Kidney (tissue), 13 donors: ENCODE measurements at regions not wholly inside any gene's neighbourhood (a gene's known extent, or its start where the extent isn't known, plus 50 kb on each side); places are given as distances from the start of the nearest gene placed in this dataset.

Experiments
- DNase-seq, 5 donors: peaks; one replicate each; pipeline ENCODE4 v3.0.0-alpha.2; 2013 to 2020
- FAIRE-seq: peaks from 2 replicates; lab custom pipeline; 2012; peaks lifted over from hg19 to GRCh38; lab: Jason Lieb, UNC
- H3K27ac ChIP-seq, 2 donors: one replicate each; pipeline ENCODE4 v1.7.0; 2013; ENCODE audit warnings: low read depth in 2 of 2, low read length in 2 of 2, inconsistent platforms in 1 of 2
- H3K27me3 ChIP-seq: one replicate; pipeline ENCODE4 v1.7.1; 2013; ENCODE audit warnings: low read length, inconsistent platforms; ENCODE audit not compliant: control insufficient read depth, insufficient read depth
- H3K36me3 ChIP-seq, 3 donors: one replicate each; pipeline versions ENCODE4 v1.7.0 to v1.7.1; 2013; ENCODE audit warnings: low read length in 3 of 3, control low read depth in 1 of 3, inconsistent platforms in 1 of 3; ENCODE audit not compliant: insufficient read depth in 3 of 3, control insufficient read depth in 2 of 3
- H3K4me1 ChIP-seq, 3 donors: one replicate each; pipeline versions ENCODE4 v1.7.0 to v1.7.1; 2013; ENCODE audit warnings: low read length in 3 of 3, inconsistent platforms in 1 of 3, low read depth in 1 of 3; ENCODE audit not compliant: control insufficient read depth in 2 of 3, insufficient read depth in 2 of 3
- H3K4me3 ChIP-seq, 3 donors: one replicate each; pipeline versions ENCODE4 v1.7.0 to v1.8.1; 2013; ENCODE audit warnings: low read length in 3 of 3, control low read depth in 1 of 3, inconsistent platforms in 1 of 3
- H3K9ac ChIP-seq, 3 donors: one replicate each; pipeline versions ENCODE4 v1.7.0 to v1.7.1; 2013; ENCODE audit warnings: low read length in 3 of 3, control low read depth in 1 of 3, inconsistent platforms in 1 of 3
- H3K9me3 ChIP-seq, 3 donors: one replicate each; pipeline versions ENCODE4 v1.7.0 to v1.7.1; 2013; ENCODE audit warnings: low read length in 3 of 3, control low read depth in 1 of 3, inconsistent platforms in 1 of 3; ENCODE audit not compliant: control insufficient read depth in 2 of 3, insufficient read depth in 1 of 3
- CTCF ChIP-seq: IDR thresholded peaks from 3 replicates; pipeline ENCODE4 v1.5.1; 2012; ENCODE audit warnings: mild to moderate bottlenecking, moderate library complexity, borderline replicate concordance; ENCODE audit not compliant: insufficient read depth; ENCODE audit errors: extremely low read depth
- intact Hi-C: fragments of 100-400 bp; cut with DNase I; formaldehyde crosslinking; loops from one replicate; pipeline ENCODE4 v1.11.1; 2022
- donor health status: control.
- donor health status: control.
- donor health status: control.
- donor health status: control.
- donor health status: control.
- donor health status: DM: yes; HTN: yes; CAD: no.
- donor health status: Normal renal cell carcinoma (clear cell type).

- Histone ChIP-seq H3K4me1 (peaks cover 6 to 10% (median 10%) of the 10 kb centered on the region in 3 donors), H3K27ac (no peak overlapping the region), H3K36me3 (no peaks in the 10 kb centered on the region), H3K4me3 (no peak overlapping the region), H3K27me3 (no peaks in the 10 kb centered on the region), H3K9me3 (no peaks in the 10 kb centered on the region), H3K9ac (no peak overlapping the region)
- DNase-seq, result no peak
- intact Hi-C loops, result no loop called here
- no peak for TF ChIP-seq CTCF
- no peak for FAIRE-seq
Measured at GRCh38 chr5:124803617-124804323, 57.3 kb upstream of the ZNF608 start.

- no peaks in the 10 kb centered on the region for H3K27me3 ChIP-seq
- H3K4me3 ChIP-seq, result no peak overlapping the region
- no peak for FAIRE-seq
- no peak for TF ChIP-seq CTCF
- peak overlapping the region; percentile 49 to 76 for H3K27ac ChIP-seq
- intact Hi-C loops, result no loop called here
- no peaks in the 10 kb centered on the region for H3K9me3 ChIP-seq
- H3K36me3 ChIP-seq, result no peaks in the 10 kb centered on the region
- H3K9ac ChIP-seq, result peak overlapping the region in 1 of 3 donors; percentile 43
- H3K4me1 ChIP-seq, result peaks cover 6 to 10% (median 10%) of the 10 kb centered on the region in 3 donors
- no peak for DNase-seq
Measured at GRCh38 chr5:124806026-124806372, 59.6 kb upstream of the ZNF608 start.

- Histone ChIP-seq H3K4me3 (no peak overlapping the region), H3K9me3 (no peaks in the 10 kb centered on the region), H3K36me3 (no peaks in the 10 kb centered on the region), H3K27ac (peak overlapping the region; percentile 49 to 76), H3K27me3 (no peaks in the 10 kb centered on the region), H3K4me1 (peaks cover 6 to 10% (median 10%) of the 10 kb centered on the region in 3 donors), H3K9ac (peak overlapping the region in 1 of 3 donors; percentile 43)
- intact Hi-C loops, result no loop called here
- DNase-seq (peak; percentile 89 to 96 (median 92)), FAIRE-seq (peak; percentile 91)
- TF ChIP-seq CTCF, result no peak
Measured at GRCh38 chr5:124806373-124807077, 60.1 kb upstream of the ZNF608 start.
